GM21367 (cell line): ENCODE measurements at regions not wholly inside any gene's neighbourhood (a gene's known extent, or its start where the extent isn't known, plus 50 kb on each side); places are given as distances from the start of the nearest gene placed in this dataset.
"Not testable (repeated sequence)": the region's sequence is repeated elsewhere in the genome, so short reads cannot be mapped to it uniquely, and the experiment has no call there.

Experiments used
- ATAC-seq: cut with Tn5 transposase; IDR thresholded peaks from one replicate; pipeline ENCODE4 v1.9.1; 2021; ENCODE audit not compliant: unreplicated experiment

DNA sequence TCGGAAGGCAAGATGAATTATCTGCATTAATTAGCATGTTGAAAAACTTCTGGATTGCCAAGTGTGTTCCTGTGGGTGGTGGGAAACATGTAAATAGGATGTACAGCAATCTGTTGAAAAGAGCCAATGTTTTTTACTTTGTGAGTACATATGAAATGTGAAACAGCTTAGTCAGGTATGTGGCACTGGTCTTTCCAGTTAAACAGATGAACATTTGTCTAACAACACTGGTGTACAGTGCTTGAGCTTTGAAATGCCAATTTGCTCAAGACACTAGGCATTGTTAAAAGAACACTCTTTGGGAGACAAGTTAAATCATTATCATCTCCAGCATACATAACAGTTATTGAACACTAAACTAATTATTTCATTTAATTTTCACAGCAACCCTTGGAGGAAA, 107.3 kb upstream of the SLC24A2 start:
- ATAC-seq = no peak

DNA sequence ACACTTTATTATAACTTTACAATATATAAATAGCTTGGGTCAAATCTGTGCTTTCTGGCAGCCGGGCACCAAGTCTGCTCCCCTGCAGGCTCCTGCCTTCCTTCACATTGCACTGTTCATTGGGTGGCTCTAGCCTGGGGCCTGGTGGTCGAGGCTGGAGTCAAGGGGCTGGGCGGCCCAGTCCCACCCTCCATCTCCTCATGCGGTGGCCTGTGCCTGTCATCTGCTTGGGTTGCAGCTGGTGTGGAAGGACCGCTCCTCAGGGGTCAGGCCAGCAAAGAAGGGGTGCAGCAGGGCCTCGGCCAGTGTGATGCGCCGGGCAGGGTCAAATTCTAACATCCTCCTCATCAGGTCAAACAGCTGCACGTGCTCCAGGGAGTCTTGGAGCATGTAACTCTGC, 106.7 kb upstream of the SLC24A2 start:
- not testable (repeated sequence) for ATAC-seq

DNA sequence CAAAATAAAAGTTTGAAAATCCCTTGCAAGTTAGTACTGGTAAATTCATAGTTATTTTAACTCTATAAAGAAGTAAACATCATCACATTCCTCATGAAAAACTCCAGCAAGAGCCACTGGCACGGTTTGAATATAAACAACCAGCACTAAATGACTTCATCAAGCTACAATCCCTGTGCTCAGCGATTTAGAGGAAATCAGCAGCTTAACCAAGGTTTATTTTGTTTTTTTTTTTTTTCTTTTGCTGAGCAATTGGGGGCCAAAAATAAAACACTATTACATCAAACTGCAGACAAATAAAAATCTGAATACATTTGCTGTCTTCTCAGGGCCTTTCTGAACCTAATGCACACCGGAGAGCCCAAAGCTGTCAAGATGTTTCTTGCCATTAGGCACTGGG, 106.2 kb upstream of the SLC24A2 start:
- no peak for ATAC-seq

DNA sequence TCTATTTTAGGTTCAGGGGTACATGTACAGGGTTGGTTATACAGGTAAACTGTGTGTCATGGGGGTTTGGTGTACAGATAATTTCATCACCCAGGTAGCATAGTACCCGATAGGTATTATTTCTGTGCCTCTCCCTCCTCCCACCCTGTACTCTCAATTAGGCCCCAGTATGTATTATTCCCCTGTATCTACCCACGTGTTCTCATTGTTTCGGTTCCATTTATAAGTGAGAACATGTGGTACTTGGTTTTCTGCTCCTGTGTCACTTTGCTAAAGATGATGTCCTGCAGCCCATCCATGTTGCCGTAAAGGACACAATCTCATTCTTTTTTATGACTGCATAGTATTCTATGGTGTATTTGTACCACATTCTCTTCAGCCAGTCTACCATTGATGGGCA, 96.8 kb upstream of the SLC24A2 start:
- no peak for ATAC-seq

DNA sequence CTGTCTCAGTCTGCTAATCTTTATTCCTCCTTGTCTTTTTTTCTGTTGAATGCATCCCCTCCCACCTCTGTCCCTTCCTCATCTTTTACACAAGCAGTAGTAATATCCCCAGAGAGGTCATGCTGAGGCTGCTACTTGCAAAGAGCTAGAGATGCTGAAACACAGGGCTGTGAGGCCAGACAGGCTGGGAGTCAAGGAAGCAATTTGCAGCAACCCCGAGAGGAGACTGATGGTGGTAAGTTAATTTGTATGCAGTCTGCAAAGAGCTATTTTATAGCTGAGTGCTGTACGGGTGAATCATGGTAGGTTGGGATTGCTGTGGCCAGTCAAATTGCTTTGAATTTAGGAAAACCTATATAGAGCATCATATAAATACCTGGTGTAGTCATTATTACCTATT, 90.2 kb upstream of the SLC24A2 start:
- ATAC-seq = no peak

DNA sequence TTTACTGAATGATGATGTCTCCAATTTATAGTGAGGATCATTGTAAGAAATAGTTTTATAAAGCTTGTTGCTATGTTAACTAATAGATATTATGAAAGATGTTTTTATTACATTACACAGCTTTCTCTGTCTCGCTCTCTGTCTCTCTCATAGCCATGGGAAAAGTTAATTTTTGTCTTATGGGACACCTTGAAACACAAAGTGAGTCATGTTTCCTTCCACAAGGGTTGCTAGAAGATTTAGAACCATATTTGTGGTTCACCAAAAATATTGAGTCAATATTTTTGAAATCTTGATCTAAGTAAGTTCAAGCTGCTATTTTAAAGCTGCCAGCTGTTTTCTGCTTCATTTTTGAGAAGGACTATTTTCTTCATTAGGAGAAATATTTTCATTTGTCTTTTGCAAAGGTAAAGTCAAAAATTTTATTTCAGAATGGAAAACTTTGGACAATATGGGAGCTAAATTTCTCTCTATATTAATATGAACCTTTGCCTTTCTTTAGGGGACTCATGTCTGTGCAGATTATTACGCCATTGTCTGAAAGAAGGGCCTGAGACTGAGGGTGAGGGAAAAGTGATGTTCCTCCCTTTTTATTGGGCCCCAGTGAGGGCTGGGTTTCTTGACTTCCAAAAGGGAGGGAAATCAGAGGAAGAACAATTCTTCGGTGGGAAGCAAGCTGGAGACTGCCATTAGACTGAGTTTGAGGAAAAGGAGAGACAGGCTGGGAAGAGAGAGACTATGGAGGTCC, 87.9 kb upstream of the SLC24A2 start:
- no peak for ATAC-seq

DNA sequence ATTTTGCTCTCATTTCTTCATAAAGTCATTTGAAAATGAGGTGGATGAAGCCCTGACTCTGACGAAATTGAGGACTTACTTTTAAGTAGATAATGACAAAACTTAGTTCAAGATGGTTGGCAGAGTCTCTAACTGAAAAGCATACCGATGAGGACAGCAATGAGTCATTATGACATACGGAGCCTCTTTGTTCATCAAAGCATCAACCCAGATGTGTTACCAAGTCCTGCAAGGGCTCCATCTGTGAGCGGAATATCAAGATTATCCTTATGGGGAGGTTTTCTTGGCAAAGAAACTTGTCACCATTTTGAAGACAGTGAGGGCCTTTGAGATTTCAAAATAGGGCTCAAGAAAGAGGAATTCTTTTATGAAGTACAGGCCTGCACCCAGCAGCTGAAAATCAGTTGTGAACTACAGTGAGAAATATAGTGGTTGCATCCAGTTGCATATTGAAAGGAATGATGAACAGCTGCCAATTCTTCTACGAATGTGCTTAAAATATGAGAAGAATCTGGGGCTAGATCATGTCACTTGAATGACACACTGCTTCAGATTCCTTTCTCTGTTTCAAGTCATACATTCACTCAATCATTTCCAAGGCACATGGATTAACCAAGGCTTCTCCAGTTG, 86.6 kb upstream of the SLC24A2 start:
- no peak for ATAC-seq

DNA sequence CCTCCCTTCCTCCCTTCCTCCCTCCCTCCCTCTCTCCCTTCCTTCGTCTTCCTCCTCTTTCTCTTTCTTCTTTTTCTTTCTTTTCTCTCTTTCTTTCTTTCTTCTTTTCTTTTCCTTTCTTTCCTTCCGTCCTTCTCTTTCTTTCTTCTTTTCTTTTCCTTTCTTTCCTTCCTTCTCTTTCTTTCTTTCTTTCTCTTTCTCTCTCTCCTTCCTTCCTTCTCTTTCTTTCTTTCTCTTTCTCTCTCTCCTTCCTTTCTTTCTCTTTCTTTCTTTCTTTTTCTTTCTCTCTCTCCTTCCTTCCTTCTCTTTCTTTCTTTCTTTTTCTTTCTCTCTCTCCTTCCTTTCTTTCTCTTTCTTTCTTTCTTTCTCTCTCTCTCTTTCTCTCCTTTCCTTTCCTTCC, 84.4 kb upstream of the SLC24A2 start:
- not testable (repeated sequence) for ATAC-seq

DNA sequence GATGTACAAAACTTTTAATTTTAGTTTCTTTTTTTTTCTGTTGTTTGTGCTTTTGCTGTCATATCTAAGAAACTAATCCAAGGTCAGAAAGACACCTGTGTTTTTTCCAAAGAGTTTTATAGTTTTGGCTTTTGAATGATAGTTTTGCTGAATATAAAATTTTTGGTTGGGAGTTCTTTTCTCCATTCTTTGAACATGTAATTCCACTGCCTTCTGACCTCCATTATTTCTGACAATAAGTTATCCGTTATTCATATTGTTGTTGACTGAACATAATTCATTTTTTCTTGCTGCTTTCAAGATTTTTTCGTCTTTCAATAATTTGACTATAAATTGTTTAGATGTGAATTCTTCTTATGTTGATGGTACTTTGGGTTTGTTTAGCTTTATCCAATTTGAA, 82.2 kb upstream of the SLC24A2 start:
- ATAC-seq = no peak

DNA sequence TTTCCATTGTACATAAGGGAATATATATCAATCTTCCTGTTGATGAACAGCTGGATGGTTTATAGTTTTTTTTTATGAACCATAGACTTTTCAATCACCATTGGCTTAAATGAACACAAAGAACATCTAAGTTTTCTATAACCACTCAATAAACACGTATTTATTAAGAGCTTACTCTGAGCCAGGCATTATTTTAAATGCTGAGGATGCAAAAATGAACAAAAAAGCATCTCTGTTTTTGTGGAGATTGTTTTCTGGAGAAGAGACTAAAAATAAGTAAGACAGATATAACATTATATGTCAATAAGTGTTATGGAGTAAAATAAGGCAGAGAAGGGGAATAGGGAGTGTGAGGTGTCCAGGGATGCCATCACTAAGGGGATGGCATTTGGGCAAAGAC, 52.1 kb upstream of the SLC24A2 start:
- ATAC-seq = no peak
